ENCODE measurements at regions not wholly inside any gene's neighbourhood (a gene's known extent, or its start where the extent isn't known, plus 50 kb on each side); places are given as distances from the start of the nearest gene placed in this dataset.

- TF ChIP-seq CHD7 (IDR thresholded peaks at IDR 0.05; ENCODE audit: insufficient replicate concordance, low read length) (no peak), CTBP2 (IDR thresholded peaks at IDR 0.05; ENCODE audit: borderline replicate concordance, insufficient read depth, insufficient read length, low read length) (no peak), CHD1 (IDR thresholded peaks at IDR 0.05; ENCODE audit: low read depth, low read length) (no peak), GTF2F1 (IDR thresholded peaks at IDR 0.05; ENCODE audit: borderline replicate concordance, low read depth, low read length) (no peak), POLR2A (IDR thresholded peaks at IDR 0.05; ENCODE audit: control extremely low read depth in 1 of 2, low read depth in 2 of 2, low read length in 2 of 2) (no peak), TAF7 (optimal IDR thresholded peaks at IDR 0.05; ENCODE audit: borderline replicate concordance, low read depth, low read length) (no peak), TCF12 (IDR thresholded peaks at IDR 0.05; ENCODE audit: low read depth, low read length) (no peak)
- TF ChIP-seq, protein P1, sequence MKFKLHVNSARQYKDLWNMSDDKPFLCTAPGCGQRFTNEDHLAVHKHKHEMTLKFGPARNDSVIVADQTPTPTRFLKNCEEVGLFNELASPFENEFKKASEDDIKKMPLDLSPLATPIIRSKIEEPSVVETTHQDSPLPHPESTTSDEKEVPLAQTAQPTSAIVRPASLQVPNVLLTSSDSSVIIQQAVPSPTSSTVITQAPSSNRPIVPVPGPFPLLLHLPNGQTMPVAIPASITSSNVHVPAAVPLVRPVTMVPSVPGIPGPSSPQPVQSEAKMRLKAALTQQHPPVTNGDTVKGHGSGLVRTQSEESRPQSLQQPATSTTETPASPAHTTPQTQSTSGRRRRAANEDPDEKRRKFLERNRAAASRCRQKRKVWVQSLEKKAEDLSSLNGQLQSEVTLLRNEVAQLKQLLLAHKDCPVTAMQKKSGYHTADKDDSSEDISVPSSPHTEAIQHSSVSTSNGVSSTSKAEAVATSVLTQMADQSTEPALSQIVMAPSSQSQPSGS (IDR thresholded peaks at IDR 0.05; ENCODE audit: low read length): no peak
Observed at GRCh38 chrX:84865113-84865512, 138.6 kb upstream of the APOOL start (continued).

Data from H1 (cell line).